GM18873 (cell line): ENCODE measurements at regions not wholly inside any gene's neighbourhood (a gene's known extent, or its start where the extent isn't known, plus 50 kb on each side); places are given as distances from the start of the nearest gene placed in this dataset.
"Not testable (repeated sequence)": the region's sequence is repeated elsewhere in the genome, so short reads cannot be mapped to it uniquely, and the experiment has no call there.

Experiments used
- ATAC-seq: cut with Tn5 transposase; IDR thresholded peaks from one replicate; pipeline ENCODE4 v1.9.1; 2021; ENCODE audit warnings: mild to moderate bottlenecking, moderate library complexity, moderate number of reproducible peaks; ENCODE audit not compliant: unreplicated experiment, low FRiP score

- ATAC-seq: no peak
Observed at GRCh38 chr3:101995371-101996046, 146.2 kb downstream of the NFKBIZ start.

- no peak for ATAC-seq
Observed at GRCh38 chr3:101996832-101997231, 147.5 kb downstream of the NFKBIZ start.

GRCh38 chr3:101998256-101998926 is 149.1 kb downstream of the NFKBIZ start:
- no peak for ATAC-seq

GRCh38 chr3:101999177-101999779 is 150.0 kb downstream of the NFKBIZ start:
- no peak for ATAC-seq

GRCh38 chr3:102000620-102001209 is 151.4 kb downstream of the NFKBIZ start:
- no peak for ATAC-seq

- ATAC-seq: no peak
Observed at GRCh38 chr3:102002056-102002455, 152.7 kb downstream of the NFKBIZ start.

GRCh38 chr3:102004561-102004960 is 155.2 kb downstream of the NFKBIZ start:
- no peak for ATAC-seq

GRCh38 chr3:102005551-102005950 is 156.2 kb downstream of the NFKBIZ start:
- no peak for ATAC-seq

- ATAC-seq: no peak
Observed at GRCh38 chr3:102006812-102007485, 157.6 kb downstream of the NFKBIZ start.

- not testable (repeated sequence) for ATAC-seq
Observed at GRCh38 chr3:102008436-102008835, 159.1 kb downstream of the NFKBIZ start.

- ATAC-seq: no peak
Observed at GRCh38 chr3:102016417-102016816, 167.1 kb downstream of the NFKBIZ start.

GRCh38 chr3:102017784-102018183 is 168.5 kb downstream of the NFKBIZ start:
- no peak for ATAC-seq

- ATAC-seq: no peak
Observed at GRCh38 chr3:102018551-102018950, 169.2 kb downstream of the NFKBIZ start.

GRCh38 chr3:102020735-102021134 is 171.4 kb downstream of the NFKBIZ start:
- no peak for ATAC-seq

- ATAC-seq: no peak
Observed at GRCh38 chr3:102024270-102024904, 175.1 kb downstream of the NFKBIZ start.

GRCh38 chr3:102025606-102026270 is 176.4 kb downstream of the NFKBIZ start:
- ATAC-seq: no peak

GRCh38 chr3:102026656-102027055 is 177.3 kb downstream of the NFKBIZ start:
- ATAC-seq: no peak

GRCh38 chr3:102030661-102031060 is 181.3 kb downstream of the NFKBIZ start:
- no peak for ATAC-seq

GRCh38 chr3:102031834-102032233 is 182.5 kb downstream of the NFKBIZ start:
- no peak for ATAC-seq
